ENCODE measurements at regions not wholly inside any gene's neighbourhood (a gene's known extent, or its start where the extent isn't known, plus 50 kb on each side); places are given as distances from the start of the nearest gene placed in this dataset.

DNA sequence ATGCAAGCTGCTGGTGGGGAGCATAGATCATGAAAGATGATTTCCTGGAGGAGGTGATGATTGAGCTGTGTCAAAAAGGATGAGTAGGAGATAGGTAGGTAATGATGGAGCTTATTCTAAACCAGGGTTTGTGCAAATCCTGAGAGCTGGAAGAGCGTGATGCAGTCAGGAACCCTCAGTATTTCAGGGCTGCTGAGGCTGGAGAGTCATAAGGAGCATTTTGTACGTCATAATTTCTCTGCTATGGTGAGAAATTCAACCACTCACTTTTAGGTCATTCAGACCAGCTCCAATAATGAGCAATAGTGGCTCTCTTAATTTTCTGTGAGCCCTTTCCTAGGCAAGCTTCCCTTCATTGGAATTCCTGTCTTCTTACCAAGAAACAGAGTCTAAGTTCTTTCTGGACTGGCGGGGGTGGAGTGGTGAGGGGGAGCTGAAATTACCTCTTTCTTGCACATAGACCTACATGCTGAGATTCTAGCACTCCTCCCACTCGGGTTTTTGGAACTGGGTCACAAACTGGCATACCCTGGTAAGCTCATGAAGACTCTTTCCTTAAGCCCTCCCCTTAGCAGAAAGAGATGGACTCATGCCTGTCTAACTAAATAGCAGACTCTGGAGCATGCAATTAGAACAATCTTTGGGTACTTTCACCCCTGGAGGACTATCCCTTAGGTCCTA lies 62.2 kb upstream of the MYCBP2 start:
- no peak overlapping the region for H3K27ac ChIP-seq

DNA sequence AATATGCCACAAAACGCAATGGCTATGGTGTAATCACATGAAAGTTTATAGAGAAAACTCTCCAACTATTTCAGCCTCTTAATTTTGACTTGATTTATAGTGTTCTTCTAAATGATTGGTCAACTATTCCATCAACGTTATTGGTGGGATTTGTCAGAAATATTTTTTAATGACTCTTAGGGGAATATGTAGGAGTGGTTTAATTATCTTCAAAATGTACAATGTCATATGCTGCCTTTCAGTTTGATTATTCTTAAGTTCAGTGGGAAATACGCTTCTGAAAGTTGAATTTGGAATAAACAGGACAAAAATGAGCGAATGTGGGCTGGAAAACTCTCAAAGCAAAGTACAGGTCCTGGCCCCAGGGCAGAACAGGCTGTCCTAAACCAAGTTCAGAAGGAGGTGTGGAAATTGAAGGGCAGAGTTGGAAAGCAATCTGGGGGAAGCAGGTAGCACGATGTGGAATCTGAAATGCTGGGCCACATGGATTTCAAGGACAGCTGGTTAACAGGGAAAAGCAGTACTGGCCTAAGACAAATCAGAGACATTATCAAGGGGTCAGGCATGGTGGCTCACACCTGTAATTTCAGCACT lies 60.8 kb upstream of the MYCBP2 start:
- H3K27ac ChIP-seq, result no peak overlapping the region
- intact Hi-C loops (cut with DNase I), result no loop called here

More for the DNA sequence above, 62.2 kb upstream of the MYCBP2 start:
- H3K27me3 ChIP-seq, result no peaks in the 10 kb centered on the region
- no peaks in the 10 kb centered on the region for H3K9me3 ChIP-seq
- H3K36me3 ChIP-seq, result no peaks in the 10 kb centered on the region
- H3K4me3 ChIP-seq, result no peak overlapping the region
- no peak for DNase-seq
- H3K4me1 ChIP-seq, result no peaks in the 10 kb centered on the region
- TF ChIP-seq, protein P1, sequence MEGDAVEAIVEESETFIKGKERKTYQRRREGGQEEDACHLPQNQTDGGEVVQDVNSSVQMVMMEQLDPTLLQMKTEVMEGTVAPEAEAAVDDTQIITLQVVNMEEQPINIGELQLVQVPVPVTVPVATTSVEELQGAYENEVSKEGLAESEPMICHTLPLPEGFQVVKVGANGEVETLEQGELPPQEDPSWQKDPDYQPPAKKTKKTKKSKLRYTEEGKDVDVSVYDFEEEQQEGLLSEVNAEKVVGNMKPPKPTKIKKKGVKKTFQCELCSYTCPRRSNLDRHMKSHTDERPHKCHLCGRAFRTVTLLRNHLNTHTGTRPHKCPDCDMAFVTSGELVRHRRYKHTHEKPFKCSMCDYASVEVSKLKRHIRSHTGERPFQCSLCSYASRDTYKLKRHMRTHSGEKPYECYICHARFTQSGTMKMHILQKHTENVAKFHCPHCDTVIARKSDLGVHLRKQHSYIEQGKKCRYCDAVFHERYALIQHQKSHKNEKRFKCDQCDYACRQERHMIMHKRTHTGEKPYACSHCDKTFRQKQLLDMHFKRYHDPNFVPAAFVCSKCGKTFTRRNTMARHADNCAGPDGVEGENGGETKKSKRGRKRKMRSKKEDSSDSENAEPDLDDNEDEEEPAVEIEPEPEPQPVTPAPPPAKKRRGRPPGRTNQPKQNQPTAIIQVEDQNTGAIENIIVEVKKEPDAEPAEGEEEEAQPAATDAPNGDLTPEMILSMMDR (IDR thresholded peaks at IDR 0.05), result no peak
- H3K9ac ChIP-seq (ENCODE audit: low read depth in 2 of 2, low read length in 2 of 2), result no peak overlapping the region
- intact Hi-C loops (cut with DNase I), result no loop called here

DNA sequence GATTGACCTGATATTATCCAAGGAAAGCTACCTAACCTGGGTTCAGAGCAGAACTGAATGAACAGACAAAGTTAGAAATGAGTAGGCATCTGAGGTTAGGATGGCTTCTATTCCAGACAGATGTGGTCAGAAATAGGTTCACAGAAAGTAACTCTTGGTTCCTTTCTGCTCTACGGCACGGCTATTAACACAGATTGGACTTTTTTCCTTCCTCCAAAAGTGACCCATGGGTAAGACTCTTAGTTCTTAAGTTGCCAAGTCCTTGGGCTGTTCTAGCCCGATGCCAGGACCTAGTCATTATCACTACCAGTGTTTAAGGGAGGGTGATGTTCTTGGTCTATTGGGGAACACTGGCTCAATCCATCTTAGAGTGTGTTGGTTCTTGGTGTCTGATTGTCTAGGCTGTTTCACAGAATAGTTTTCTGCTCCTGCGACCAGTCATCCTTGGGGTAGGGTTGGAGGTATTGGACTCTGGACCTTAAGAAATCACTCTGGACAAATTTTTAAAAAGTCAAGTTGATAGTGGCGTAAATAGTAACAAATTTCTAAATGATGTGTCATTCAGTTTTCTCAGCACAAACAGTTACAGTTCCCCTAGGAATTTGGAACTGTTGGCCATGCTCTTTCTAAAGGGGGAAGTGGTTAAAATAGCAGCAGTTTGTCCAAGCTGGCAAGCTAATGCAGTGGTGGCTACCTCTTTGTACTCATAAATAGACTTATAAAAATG lies 60.1 kb upstream of the MYCBP2 start:
- DNase-seq, result no peak
- TF ChIP-seq, protein P1 (IDR thresholded peaks at IDR 0.05), result no peak
- Histone ChIP-seq H3K4me1 (no peaks in the 10 kb centered on the region), H3K9me3 (no peaks in the 10 kb centered on the region), H3K27ac (no peak overlapping the region), H3K9ac (ENCODE audit: low read depth in 2 of 2, low read length in 2 of 2) (no peak overlapping the region), H3K36me3 (no peaks in the 10 kb centered on the region), H3K27me3 (no peaks in the 10 kb centered on the region), H3K4me3 (no peak overlapping the region)
- intact Hi-C loops (cut with DNase I), result no loop called here

More for the DNA sequence above, 60.8 kb upstream of the MYCBP2 start:
- Histone ChIP-seq H3K4me1 (no peaks in the 10 kb centered on the region), H3K9ac (ENCODE audit: low read depth in 2 of 2, low read length in 2 of 2) (no peak overlapping the region), H3K9me3 (no peaks in the 10 kb centered on the region), H3K27me3 (no peaks in the 10 kb centered on the region), H3K4me3 (no peak overlapping the region), H3K36me3 (no peaks in the 10 kb centered on the region)
- TF ChIP-seq, protein P1 (IDR thresholded peaks at IDR 0.05), result no peak
- no peak for DNase-seq

DNA sequence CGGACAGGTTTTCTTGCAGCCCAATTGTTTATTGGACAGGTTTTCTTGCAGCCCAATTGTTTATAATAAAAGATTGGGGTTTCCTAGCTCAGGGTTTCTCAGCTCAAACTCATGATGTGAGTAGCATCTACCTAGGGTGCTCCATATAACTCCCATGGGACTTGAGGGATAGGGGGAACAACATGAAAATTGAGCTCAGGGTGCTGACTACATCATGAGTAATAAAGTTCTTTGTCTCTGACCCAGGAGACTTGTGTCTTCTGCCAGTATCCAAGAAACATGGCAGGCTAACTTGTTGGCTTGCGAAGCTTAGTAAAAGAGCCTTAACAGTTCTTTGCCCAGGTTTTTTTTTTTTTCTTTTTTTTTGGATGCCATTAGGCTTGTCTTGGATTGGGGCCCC lies 59.2 kb upstream of the MYCBP2 start:
- Histone ChIP-seq H3K27me3 (no peaks in the 10 kb centered on the region), H3K4me3 (no peak overlapping the region), H3K9ac (ENCODE audit: low read depth in 2 of 2, low read length in 2 of 2) (no peak overlapping the region), H3K4me1 (no peaks in the 10 kb centered on the region), H3K27ac (no peak overlapping the region), H3K36me3 (no peaks in the 10 kb centered on the region), H3K9me3 (no peaks in the 10 kb centered on the region)
- intact Hi-C loops (cut with DNase I), result no loop called here
- no peak for DNase-seq
- TF ChIP-seq, protein P1 (IDR thresholded peaks at IDR 0.05), result no peak

DNA sequence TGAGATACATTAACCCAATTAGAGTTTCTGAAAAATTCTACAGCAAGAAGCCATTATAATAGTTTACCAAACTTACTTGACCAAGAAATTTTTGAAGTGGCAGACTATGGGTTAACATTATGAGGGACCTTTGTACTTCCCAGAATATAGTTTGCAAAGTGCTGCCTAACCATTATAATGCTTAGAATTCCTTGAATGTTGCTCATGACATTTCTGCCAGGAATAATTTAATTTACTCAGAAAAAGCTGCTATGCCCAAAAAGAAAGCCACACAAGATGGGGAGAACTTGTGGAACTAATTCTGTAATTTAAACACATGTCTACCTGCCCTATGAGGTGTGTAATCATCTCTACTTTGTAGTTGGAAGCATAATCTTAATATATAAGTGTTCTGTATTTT lies 58.1 kb upstream of the MYCBP2 start:
- intact Hi-C loops (cut with DNase I), result no loop called here
- no peak for DNase-seq
- Histone ChIP-seq H3K9ac (ENCODE audit: low read depth in 2 of 2, low read length in 2 of 2) (no peak overlapping the region), H3K27ac (no peak overlapping the region), H3K36me3 (no peaks in the 10 kb centered on the region), H3K4me1 (no peaks in the 10 kb centered on the region), H3K27me3 (no peaks in the 10 kb centered on the region), H3K9me3 (no peaks in the 10 kb centered on the region), H3K4me3 (no peak overlapping the region)
- TF ChIP-seq, protein P1 (IDR thresholded peaks at IDR 0.05), result no peak
